Posterior vena cava (tissue), 2 donors: ENCODE measurements at regions not wholly inside any gene's neighbourhood (a gene's known extent, or its start where the extent isn't known, plus 50 kb on each side); places are given as distances from the start of the nearest gene placed in this dataset.
"Not testable (repeated sequence)": the region's sequence is repeated elsewhere in the genome, so short reads cannot be mapped to it uniquely, and the experiment has no call there.

Source experiments
- DNase-seq: peaks from one replicate; pipeline ENCODE4 v3.0.0-alpha.2; 2020; ENCODE audit warnings: low spot score
- intact Hi-C, 2 donors: fragments of 100-400 bp; cut with DNase I; formaldehyde crosslinking; loops; one replicate each; pipeline versions ENCODE4 v1.14.1 to v1.14.2; 2022 to 2023
- donor health status: DM: yes; HTN: yes; CAD: no.
- donor health status: DM: yes; HTN: yes; CAD: no.

GRCh38 chr14:39563361-39563760, 131.1 kb upstream of the FBXO33 start:
- DNase-seq = no peak
- intact Hi-C loops = no loop called here

GRCh38 chr14:39562175-39562574, 129.9 kb upstream of the FBXO33 start:
- intact Hi-C loops = no loop called here
- no peak for DNase-seq

GRCh38 chr14:39558525-39558924, 126.3 kb upstream of the FBXO33 start:
- DNase-seq = no peak
- intact Hi-C loops = no loop called here

GRCh38 chr14:39555749-39556148, 123.5 kb upstream of the FBXO33 start:
- intact Hi-C loops = no loop called here
- DNase-seq = no peak

DNA sequence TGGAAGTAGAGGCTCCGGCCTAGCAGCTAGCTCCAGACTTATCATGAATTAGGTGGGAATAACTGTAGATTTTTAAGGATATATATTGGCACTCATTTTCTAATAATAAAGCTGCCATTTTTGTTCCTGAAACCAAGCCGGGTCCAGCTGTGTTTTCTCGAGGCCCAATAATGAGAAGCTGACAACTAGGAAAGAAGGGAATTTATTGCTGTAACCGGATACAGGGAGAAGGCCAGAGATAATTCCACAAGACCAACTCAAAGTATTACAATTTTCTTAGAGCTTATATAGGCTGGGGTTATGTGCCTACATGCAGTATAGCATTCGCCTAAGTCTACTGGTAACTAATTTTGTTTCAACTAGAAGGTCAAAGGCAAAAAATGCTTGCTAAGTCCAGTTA, 122.3 kb upstream of the FBXO33 start:
- intact Hi-C loops = no loop called here
- no peak for DNase-seq

DNA sequence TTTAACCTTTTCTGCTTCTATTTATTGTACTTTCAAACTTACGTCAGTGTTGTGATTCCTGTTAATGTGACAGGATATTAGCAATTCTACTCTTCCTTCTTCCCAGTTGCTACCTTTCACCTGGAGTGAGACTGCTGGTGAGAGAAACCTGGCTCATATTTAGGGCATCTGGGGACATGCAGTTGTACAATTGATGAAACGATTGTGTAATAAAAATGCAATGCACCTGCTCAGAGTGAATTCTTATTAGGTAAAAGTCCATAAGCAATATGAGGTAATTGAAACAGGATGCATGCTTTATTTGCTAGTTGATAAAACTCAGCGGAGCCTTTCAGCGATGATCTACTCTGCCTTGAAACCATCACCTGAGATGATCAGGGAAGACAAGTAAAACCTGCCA, 116.1 kb upstream of the FBXO33 start:
- no peak for DNase-seq
- intact Hi-C loops = no loop called here

GRCh38 chr14:39547845-39548244, 115.6 kb upstream of the FBXO33 start:
- no peak for DNase-seq
- intact Hi-C loops = no loop called here

- intact Hi-C loops = no loop called here
- DNase-seq = no peak
Observed at GRCh38 chr14:39505812-39506211, 73.6 kb upstream of the FBXO33 start.

DNA sequence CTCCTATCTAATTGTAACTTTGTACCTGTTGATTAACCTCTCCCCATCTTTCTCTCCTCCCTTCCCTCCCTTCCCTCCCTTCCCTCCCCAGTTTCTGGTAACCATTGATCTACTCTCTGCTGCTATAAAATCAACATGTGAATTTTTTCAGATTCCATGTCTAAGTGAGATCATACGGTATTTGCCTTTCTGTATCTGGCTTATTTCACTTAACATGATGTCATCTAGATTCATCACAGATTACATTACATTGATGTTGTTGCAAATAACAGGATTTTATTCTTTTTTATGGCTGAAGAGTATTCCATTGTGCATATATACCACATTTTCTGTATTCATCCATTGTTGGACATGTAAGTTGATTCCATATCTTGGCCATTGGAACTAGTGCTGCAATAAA, 68.0 kb upstream of the FBXO33 start:
- no peak for DNase-seq
- intact Hi-C loops = no loop called here

- intact Hi-C loops = no loop called here
Observed at GRCh38 chr14:39499514-39499913, 67.3 kb upstream of the FBXO33 start.

GRCh38 chr14:39497677-39498076, 65.4 kb upstream of the FBXO33 start:
- intact Hi-C loops, DNase-seq: not testable (repeated sequence)

More at GRCh38 chr14:39499514-39499913, 67.3 kb upstream of the FBXO33 start:
- no peak for DNase-seq

DNA sequence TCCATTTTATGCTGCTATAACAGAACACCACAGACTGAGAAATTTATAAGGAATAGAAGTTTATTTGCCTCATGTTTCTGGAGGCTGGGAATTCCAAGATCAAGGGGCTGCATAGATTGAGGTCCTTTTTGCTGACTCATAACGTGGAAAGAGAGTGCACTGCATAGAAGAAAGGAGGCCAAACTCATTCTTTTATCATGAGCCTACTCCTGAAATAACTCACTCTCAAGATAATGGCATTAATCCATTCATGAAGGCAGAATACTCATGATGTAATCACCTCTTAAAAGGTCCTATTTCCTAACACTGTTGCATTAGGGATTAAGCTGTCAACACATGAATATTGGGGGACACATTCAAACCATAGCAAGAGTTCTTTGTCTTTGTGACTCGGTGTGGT, 60.0 kb upstream of the FBXO33 start:
- DNase-seq = no peak
- intact Hi-C loops = no loop called here

GRCh38 chr14:39491134-39491571, 58.9 kb upstream of the FBXO33 start:
- intact Hi-C loops = no loop called here
- no peak for DNase-seq

DNA sequence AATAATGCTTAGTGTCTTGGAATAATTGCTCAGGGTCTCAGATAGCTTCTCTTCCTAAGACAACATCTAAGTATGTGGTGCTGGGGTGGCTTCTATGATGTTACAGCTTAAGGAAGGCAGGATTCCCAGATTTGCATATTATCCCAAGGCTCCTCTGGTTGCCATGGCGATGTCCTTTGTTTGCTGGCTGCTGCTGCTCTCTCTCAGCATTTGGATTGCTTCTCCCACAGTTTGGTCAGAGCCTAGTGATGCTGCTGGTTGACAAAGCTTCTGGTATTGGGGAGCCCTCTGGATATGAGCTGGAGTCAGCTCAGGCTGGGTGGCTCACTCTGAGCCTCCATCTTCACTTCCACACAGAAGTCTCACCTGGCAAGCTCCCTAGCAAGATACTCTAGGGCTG, 56.4 kb upstream of the FBXO33 start:
- DNase-seq = no peak
- intact Hi-C loops = no loop called here

GRCh38 chr14:39483682-39484081, 51.4 kb upstream of the FBXO33 start:
- DNase-seq = no peak
- intact Hi-C loops = no loop called here
